SKM-1 treated with dmso at 0.1 percent for 144 hours (cell line): ENCODE measurements at regions not wholly inside any gene's neighbourhood (a gene's known extent, or its start where the extent isn't known, plus 50 kb on each side); places are given as distances from the start of the nearest gene placed in this dataset.
"Not testable (repeated sequence)": the region's sequence is repeated elsewhere in the genome, so short reads cannot be mapped to it uniquely, and the experiment has no call there.

Experiments
- DNase-seq: peaks from one replicate; lab custom pipeline; 2025; ENCODE audit not compliant: unreplicated experiment; lab: John Stamatoyannopoulos, UW

- no peak for DNase-seq
Measured at GRCh38 chr15:81729340-81729739, 316.5 kb downstream of the MEX3B start.

GRCh38 chr15:81728726-81729125 is 317.1 kb downstream of the MEX3B start:
- DNase-seq = no peak

- no peak for DNase-seq
Measured at GRCh38 chr15:81725590-81725989, 320.2 kb downstream of the MEX3B start.

- DNase-seq = no peak
Measured at GRCh38 chr15:81724536-81724935, 321.3 kb downstream of the MEX3B start.

- no peak for DNase-seq
Measured at GRCh38 chr15:81723701-81724100, 322.1 kb downstream of the MEX3B start.

- no peak for DNase-seq
Measured at GRCh38 chr15:81723113-81723651, 322.6 kb downstream of the MEX3B start.

GRCh38 chr15:81716468-81716867 is 329.4 kb downstream of the MEX3B start:
- not testable (repeated sequence) for DNase-seq

GRCh38 chr15:81710328-81710727 is 335.5 kb downstream of the MEX3B start:
- DNase-seq = no peak

GRCh38 chr15:81706816-81707346 is 332.9 kb upstream of the TMC3 start:
- DNase-seq = not testable (repeated sequence)

- DNase-seq = not testable (repeated sequence)
Measured at GRCh38 chr15:81705727-81706126, 331.7 kb upstream of the TMC3 start.

GRCh38 chr15:81686021-81686420 is 312.0 kb upstream of the TMC3 start:
- no peak for DNase-seq

- DNase-seq = no peak
Measured at GRCh38 chr15:81685237-81685636, 311.2 kb upstream of the TMC3 start.

GRCh38 chr15:81680829-81681228 is 306.8 kb upstream of the TMC3 start:
- no peak for DNase-seq

GRCh38 chr15:81666839-81667238 is 292.8 kb upstream of the TMC3 start:
- no peak for DNase-seq

- DNase-seq = no peak
Measured at GRCh38 chr15:81660976-81661375, 287.0 kb upstream of the TMC3 start.

GRCh38 chr15:81653259-81653658 is 279.2 kb upstream of the TMC3 start:
- no peak for DNase-seq

GRCh38 chr15:81645470-81645869 is 271.5 kb upstream of the TMC3 start:
- DNase-seq = no peak

GRCh38 chr15:81643771-81644170 is 269.8 kb upstream of the TMC3 start:
- DNase-seq = no peak

- no peak for DNase-seq
Measured at GRCh38 chr15:81642451-81642990, 268.5 kb upstream of the TMC3 start.

- DNase-seq = not testable (repeated sequence)
Measured at GRCh38 chr15:81636064-81636463, 262.1 kb upstream of the TMC3 start.

- no peak for DNase-seq
Measured at GRCh38 chr15:81633889-81634288, 259.9 kb upstream of the TMC3 start.

- no peak for DNase-seq
Measured at GRCh38 chr15:81625896-81626295, 251.9 kb upstream of the TMC3 start.

GRCh38 chr15:81619002-81619401 is 245.0 kb upstream of the TMC3 start:
- DNase-seq = no peak
